MCF 10A (cell line): ENCODE measurements at regions not wholly inside any gene's neighbourhood (a gene's known extent, or its start where the extent isn't known, plus 50 kb on each side); places are given as distances from the start of the nearest gene placed in this dataset.

Source experiments
- BruUV-seq: library from RNA; stranded (reverse); fragments of 400-500 nt; replicated peaks from 2 replicates; lab custom pipeline; 2021; lab: Mats Ljungman, UMichigan
- CTCF ChIA-PET: fragments of 300-600 bp; sonication (Branson Sonifier 250); formaldehyde crosslinking; extraction: SDS; loops from one replicate; lab custom pipeline; 2021; ENCODE audit warnings: antibody characterized with exemption, inconsistent platforms; lab: Yijun Ruan, JAX
- POLR2A ChIA-PET: fragments of 300-600, 350-650 bp; sonication (Branson Sonifier 250); formaldehyde crosslinking; extraction: SDS; loops from one replicate; lab custom pipeline; 2020; ENCODE audit warnings: antibody characterized with exemption, inconsistent platforms; lab: Yijun Ruan, JAX
- DNase-seq: peaks from one replicate; pipeline ENCODE4 v3.0.0-alpha.2; 2018; ENCODE audit not compliant: unreplicated experiment
- H3K27ac Mint-ChIP-seq: one replicate; pipeline ENCODE4 v1.8.0; 2022; ENCODE audit warnings: mild to moderate bottlenecking, low read depth, mixed read lengths; ENCODE audit not compliant: unreplicated experiment
- H3K27me3 Mint-ChIP-seq: one replicate; pipeline ENCODE4 v1.8.0; 2022; ENCODE audit warnings: mixed read lengths; ENCODE audit not compliant: insufficient read depth, unreplicated experiment
- H3K36me3 Mint-ChIP-seq: one replicate; pipeline ENCODE4 v1.8.0; 2022; ENCODE audit warnings: mild to moderate bottlenecking, moderate library complexity, mixed read lengths; ENCODE audit not compliant: insufficient read depth, unreplicated experiment
- H3K4me1 Mint-ChIP-seq: one replicate; pipeline ENCODE4 v1.8.0; 2022; ENCODE audit warnings: mixed read lengths; ENCODE audit not compliant: insufficient read depth, unreplicated experiment
- H3K4me3 Mint-ChIP-seq: one replicate; pipeline ENCODE4 v1.8.0; 2022; ENCODE audit warnings: mild to moderate bottlenecking, moderate library complexity, mixed read lengths; ENCODE audit not compliant: unreplicated experiment
- H3K9me3 Mint-ChIP-seq: one replicate; pipeline ENCODE4 v1.8.0; 2022; ENCODE audit warnings: mixed read lengths; ENCODE audit not compliant: unreplicated experiment
- CTCF ChIP-seq: fragments of 200-600 bp; IDR thresholded peaks from one replicate; pipeline ENCODE4 v1.8.0; 2022; ENCODE audit warnings: antibody characterized with exemption, mild to moderate bottlenecking; ENCODE audit not compliant: unreplicated experiment
- intact Hi-C: fragments of 100-400 bp; cut with micrococcal nuclease; formaldehyde crosslinking; loops from 2 replicates; pipeline ENCODE4 v1.14.1; 2022

GRCh38 chr2:216916956-216917650 lies 57.2 kb upstream of the TNP1 start:
- no peak overlapping the region for H3K27ac Mint-ChIP-seq
- intact Hi-C loops, result no loop called here
- TF ChIP-seq CTCF, result no peak
- POLR2A ChIA-PET, result no interaction called here
- no peaks in the 10 kb centered on the region for H3K9me3 Mint-ChIP-seq
- H3K4me1 Mint-ChIP-seq, result peaks cover 15% of the 10 kb centered on the region
- no peak overlapping the region for H3K4me3 Mint-ChIP-seq
- peak; percentile 29 for DNase-seq
- no TSS peak for BruUV-seq
- H3K27me3 Mint-ChIP-seq, result no peaks in the 10 kb centered on the region
- no peaks in the 10 kb centered on the region for H3K36me3 Mint-ChIP-seq
- CTCF ChIA-PET, result interaction anchor here (0.6 to 0.7 kb wide), 3 partner anchors 247 to 835 kb away, joined by 3 to 4 read pairs (median 3); no protein-coding TSS in a partner anchor

- no peak for DNase-seq
- Mint-ChIP-seq H3K9me3 (no peaks in the 10 kb centered on the region), H3K27me3 (no peaks in the 10 kb centered on the region), H3K27ac (no peak overlapping the region), H3K36me3 (no peaks in the 10 kb centered on the region), H3K4me3 (no peak overlapping the region), H3K4me1 (peaks cover 15% of the 10 kb centered on the region)
- intact Hi-C loops, result no loop called here
- ChIA-PET POLR2A (no interaction called here), CTCF (interaction anchor here (0.9 kb wide), 1 partner anchor 14 kb away, joined by 3 read pairs; no protein-coding TSS in a partner anchor)
- no TSS peak for BruUV-seq
- TF ChIP-seq CTCF, result no peak
Observed at GRCh38 chr2:216915557-216916150, 55.8 kb upstream of the TNP1 start.

DNA sequence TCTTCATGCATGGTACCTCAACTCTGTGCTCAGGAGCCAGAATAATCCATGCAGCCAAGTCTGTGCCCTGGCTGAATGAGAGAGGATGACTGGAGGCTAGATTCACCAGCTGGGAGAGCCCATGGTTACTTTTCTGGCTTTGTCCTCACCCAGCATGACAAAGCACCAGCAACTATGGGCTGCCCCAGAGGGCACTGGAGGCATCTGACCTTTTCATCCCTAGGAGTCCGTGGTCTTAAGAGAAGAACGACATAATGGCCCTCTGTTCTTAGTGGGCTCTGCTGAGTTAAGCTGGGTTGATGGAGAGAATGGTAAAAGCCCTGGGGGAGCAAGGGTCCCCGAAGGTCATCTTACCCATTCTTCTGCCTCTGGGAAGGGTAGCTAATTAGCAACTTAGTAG lies 54.6 kb upstream of the TNP1 start:
- no peaks in the 10 kb centered on the region for H3K9me3 Mint-ChIP-seq
- no peak overlapping the region for H3K4me3 Mint-ChIP-seq
- ChIA-PET POLR2A (no interaction called here), CTCF (interaction anchor here (0.9 kb wide), 1 partner anchor 13 kb away, joined by 3 read pairs; no protein-coding TSS in a partner anchor)
- no TSS peak for BruUV-seq
- DNase-seq, result no peak
- no peaks in the 10 kb centered on the region for H3K27me3 Mint-ChIP-seq
- intact Hi-C loops, result no loop called here
- no peak overlapping the region for H3K27ac Mint-ChIP-seq
- H3K36me3 Mint-ChIP-seq, result no peaks in the 10 kb centered on the region
- H3K4me1 Mint-ChIP-seq, result peaks cover 15% of the 10 kb centered on the region
- no peak for TF ChIP-seq CTCF

DNA sequence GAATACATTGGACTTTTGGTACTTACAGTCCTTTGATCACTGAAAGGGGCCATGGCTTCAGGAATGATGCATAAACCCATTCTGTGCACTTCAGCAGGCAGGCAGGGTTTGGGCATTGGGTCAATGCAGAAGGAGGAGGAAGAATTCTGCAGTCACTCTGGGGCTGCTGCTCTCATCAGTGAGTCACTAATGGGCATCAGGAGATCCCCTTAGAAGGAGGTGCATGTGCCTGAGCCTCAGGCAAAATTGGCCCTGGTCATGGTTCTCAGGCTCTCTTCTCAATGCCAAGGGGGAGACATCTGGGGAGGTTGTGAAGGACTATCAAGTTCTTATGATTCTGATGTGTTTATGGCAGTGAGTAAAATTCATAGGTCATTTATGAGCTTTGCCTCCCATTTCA lies 52.0 kb upstream of the TNP1 start:
- H3K4me3 Mint-ChIP-seq, result no peak overlapping the region
- POLR2A ChIA-PET, result no interaction called here
- DNase-seq, result peak; percentile 35
- H3K4me1 Mint-ChIP-seq, result no peaks in the 10 kb centered on the region
- CTCF ChIA-PET, result interaction anchor here (0.6 to 0.7 kb wide), 2 partner anchors 195 to 244 kb away, joined by 3 read pairs; no protein-coding TSS in a partner anchor
- no peak for TF ChIP-seq CTCF
- BruUV-seq, result no TSS peak
- intact Hi-C loops, result no loop called here
- no peak overlapping the region for H3K27ac Mint-ChIP-seq
- no peaks in the 10 kb centered on the region for H3K36me3 Mint-ChIP-seq
- H3K27me3 Mint-ChIP-seq, result no peaks in the 10 kb centered on the region
- no peaks in the 10 kb centered on the region for H3K9me3 Mint-ChIP-seq
